ENCODE measurements at regions not wholly inside any gene's neighbourhood (a gene's known extent, or its start where the extent isn't known, plus 50 kb on each side); places are given as distances from the start of the nearest gene placed in this dataset.

GRCh38 chr1:164477343-164477742 is 81.6 kb upstream of the PBX1 start:
- TF ChIP-seq CTCF (IDR thresholded peaks at IDR 0.05), result no peak
- TF ChIP-seq TCF7L2 (IDR thresholded peaks at IDR 0.05; ENCODE audit: low read depth, low read length), result no peak
- no peak for TF ChIP-seq POLR2AphosphoS5 (IDR thresholded peaks at IDR 0.05; ENCODE audit: low read depth, low read length)
- TF ChIP-seq REST (IDR thresholded peaks at IDR 0.05; ENCODE audit: insufficient read depth in 1 of 2, low read depth in 2 of 2, low read length in 1 of 2), result no peak
- TF ChIP-seq SIN3A (IDR thresholded peaks at IDR 0.05; ENCODE audit: borderline replicate concordance, insufficient read depth, low read depth, low read length), result no peak
